Fibroblast of lung (primary cell): ENCODE measurements at regions not wholly inside any gene's neighbourhood (a gene's known extent, or its start where the extent isn't known, plus 50 kb on each side); places are given as distances from the start of the nearest gene placed in this dataset.

ENCODE experiments used
- DNase-seq, 2 donors: peaks; one replicate each; pipeline versions ENCODE4 v3.0.0 to v3.0.0-alpha.2; 2010; ENCODE audit warnings: low read depth in 2 of 2
- H2AFZ ChIP-seq: 2 replicates; pipeline ENCODE4 v1.5.1; 2012; ENCODE audit warnings: low read length, control low read depth, inconsistent platforms
- H3K27ac ChIP-seq: 2 replicates; pipeline ENCODE4 v1.5.1; 2011; ENCODE audit warnings: low read length, control low read depth; ENCODE audit not compliant: insufficient read depth
- H3K27me3 ChIP-seq: 2 replicates; pipeline ENCODE4 v1.5.1; 2011; ENCODE audit warnings: mild to moderate bottlenecking, low read length; ENCODE audit not compliant: control insufficient read depth, insufficient read depth
- H3K36me3 ChIP-seq: 2 replicates; pipeline ENCODE4 v1.5.1; 2011; ENCODE audit warnings: low read length; ENCODE audit not compliant: control insufficient read depth, insufficient read depth
- H3K4me1 ChIP-seq: 2 replicates; pipeline ENCODE4 v1.5.1; 2011; ENCODE audit warnings: low read length; ENCODE audit not compliant: control insufficient read depth, insufficient read depth; ENCODE audit errors: extremely low read depth
- H3K4me2 ChIP-seq: 2 replicates; pipeline ENCODE4 v1.5.1; 2011; ENCODE audit warnings: low read length, control low read depth; ENCODE audit not compliant: insufficient read depth; ENCODE audit errors: extremely low read depth
- H3K4me3 ChIP-seq, 4 experiments: fragments of 200-600 bp in 1 of 4; sonication (generic) in 1 of 4; replicated peaks in 1 of 4; 2 replicates each; pipeline ENCODE4 v1.5.1; 2011 to 2016; ENCODE audit warnings: low read length in 4 of 4, low read depth in 3 of 4, mild to moderate bottlenecking in 3 of 4, control low read depth in 2 of 4, inconsistent platforms in 1 of 4, mixed read lengths in 1 of 4; ENCODE audit not compliant: insufficient read depth in 1 of 4; ENCODE audit errors: control extremely low read depth in 1 of 4
- H3K79me2 ChIP-seq: 2 replicates; pipeline ENCODE4 v1.5.1; 2012; ENCODE audit warnings: mild to moderate bottlenecking, low read length, inconsistent platforms; ENCODE audit not compliant: control insufficient read depth, insufficient read depth
- H3K9ac ChIP-seq: 2 replicates; pipeline ENCODE4 v1.5.1; 2011; ENCODE audit warnings: mild to moderate bottlenecking, low read length, control low read depth; ENCODE audit not compliant: insufficient read depth
- H3K9me3 ChIP-seq: 2 replicates; pipeline ENCODE4 v1.5.1; 2012; ENCODE audit warnings: low read depth, low read length; ENCODE audit not compliant: control insufficient read depth, insufficient read depth
- H4K20me1 ChIP-seq: 2 replicates; pipeline ENCODE4 v1.5.1; 2011; ENCODE audit warnings: low read length; ENCODE audit not compliant: control insufficient read depth, insufficient read depth; ENCODE audit errors: extremely low read depth
- EZH2 ChIP-seq: IDR thresholded peaks from 2 replicates; pipeline ENCODE4 v1.5.1; 2012; ENCODE audit warnings: low read length, control low read depth, mild to moderate bottlenecking; ENCODE audit errors: missing control alignments
- TF ChIP-seq, protein P1 (sequence below), 2 donors: IDR thresholded peaks in 1 of 2; conservative IDR thresholded peaks in 1 of 2; 1 replicate in 1 of 2; 2 replicates in 1 of 2; pipeline ENCODE4 v1.5.1; 2011 to 2012; ENCODE audit warnings: low read length in 2 of 2, control low read depth in 1 of 2, inconsistent platforms in 1 of 2, low read depth in 1 of 2, mild to moderate bottlenecking in 1 of 2

DNA sequence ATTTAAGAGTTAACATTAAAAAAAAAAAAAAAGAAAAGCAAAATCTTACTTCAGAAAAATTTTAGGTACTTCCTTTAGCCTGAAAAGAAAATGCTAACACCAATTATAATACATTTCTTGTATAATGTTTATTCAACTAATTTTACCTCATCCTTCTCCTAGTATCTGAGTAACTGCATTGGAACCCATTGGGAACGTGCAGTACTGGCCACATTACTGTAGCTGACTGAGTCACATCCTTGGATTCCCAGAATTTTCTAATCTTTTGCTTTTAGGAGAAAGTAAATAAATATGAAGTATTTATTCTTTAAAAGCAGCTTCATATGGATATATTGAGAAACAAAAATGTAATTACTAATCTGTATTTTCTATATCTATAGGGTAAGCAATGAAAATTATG, 82.6 kb upstream of the SLITRK2 start:
- Histone ChIP-seq H3K79me2 (no peaks in the 10 kb centered on the region), H3K36me3 (no peaks in the 10 kb centered on the region), H3K27ac (no peak overlapping the region), H3K4me3 (no peak overlapping the region), H3K27me3 (no peaks in the 10 kb centered on the region), H3K4me1 (no peaks in the 10 kb centered on the region), H4K20me1 (no peaks in the 10 kb centered on the region), H3K4me2 (no peak overlapping the region), H3K9ac (no peak overlapping the region), H2AFZ (no peak overlapping the region), H3K9me3 (no peaks in the 10 kb centered on the region)
- DNase-seq = peak; percentile 23 to 57
- no peak for TF ChIP-seq EZH2
- TF ChIP-seq, protein P1, sequence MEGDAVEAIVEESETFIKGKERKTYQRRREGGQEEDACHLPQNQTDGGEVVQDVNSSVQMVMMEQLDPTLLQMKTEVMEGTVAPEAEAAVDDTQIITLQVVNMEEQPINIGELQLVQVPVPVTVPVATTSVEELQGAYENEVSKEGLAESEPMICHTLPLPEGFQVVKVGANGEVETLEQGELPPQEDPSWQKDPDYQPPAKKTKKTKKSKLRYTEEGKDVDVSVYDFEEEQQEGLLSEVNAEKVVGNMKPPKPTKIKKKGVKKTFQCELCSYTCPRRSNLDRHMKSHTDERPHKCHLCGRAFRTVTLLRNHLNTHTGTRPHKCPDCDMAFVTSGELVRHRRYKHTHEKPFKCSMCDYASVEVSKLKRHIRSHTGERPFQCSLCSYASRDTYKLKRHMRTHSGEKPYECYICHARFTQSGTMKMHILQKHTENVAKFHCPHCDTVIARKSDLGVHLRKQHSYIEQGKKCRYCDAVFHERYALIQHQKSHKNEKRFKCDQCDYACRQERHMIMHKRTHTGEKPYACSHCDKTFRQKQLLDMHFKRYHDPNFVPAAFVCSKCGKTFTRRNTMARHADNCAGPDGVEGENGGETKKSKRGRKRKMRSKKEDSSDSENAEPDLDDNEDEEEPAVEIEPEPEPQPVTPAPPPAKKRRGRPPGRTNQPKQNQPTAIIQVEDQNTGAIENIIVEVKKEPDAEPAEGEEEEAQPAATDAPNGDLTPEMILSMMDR (conservative IDR thresholded peaks at IDR 0.05 in 1 of 2, IDR thresholded peaks at IDR 0.05 in 1 of 2; ENCODE audit: low read depth in 1 of 2, low read length in 2 of 2) = no peak

DNA sequence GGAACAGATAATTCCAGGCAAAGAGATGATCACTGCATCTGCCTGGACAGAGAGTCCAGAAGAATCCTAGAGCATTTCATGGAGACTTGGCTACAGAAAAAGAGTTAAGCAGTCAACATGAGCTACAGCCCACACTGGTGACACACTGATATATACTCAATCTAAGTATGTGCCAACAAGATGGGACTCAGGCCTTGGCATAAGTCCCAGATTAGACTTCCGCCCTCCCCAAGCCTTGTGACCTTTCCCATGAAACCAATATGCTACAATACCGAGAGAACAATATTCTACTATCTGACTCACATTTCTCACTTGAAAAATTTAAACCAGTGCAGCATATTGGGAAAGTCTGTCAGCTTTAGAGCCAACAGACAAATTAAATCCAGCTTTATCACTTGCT, 65.7 kb upstream of the SLITRK2 start:
- Histone ChIP-seq H3K9ac (no peak overlapping the region), H3K4me1 (no peaks in the 10 kb centered on the region), H3K27me3 (no peaks in the 10 kb centered on the region), H3K9me3 (no peaks in the 10 kb centered on the region), H4K20me1 (no peaks in the 10 kb centered on the region), H3K4me2 (no peak overlapping the region), H3K36me3 (no peaks in the 10 kb centered on the region), H3K4me3 (no peak overlapping the region), H3K79me2 (no peaks in the 10 kb centered on the region), H3K27ac (no peak overlapping the region), H2AFZ (no peak overlapping the region)
- peak; percentile 10 to 79 for DNase-seq
- TF ChIP-seq EZH2 = no peak
- TF ChIP-seq, protein P1 (conservative IDR thresholded peaks at IDR 0.05 in 1 of 2, IDR thresholded peaks at IDR 0.05 in 1 of 2; ENCODE audit: low read depth in 1 of 2, low read length in 2 of 2) = no peak
